Loucy (cell line): ENCODE measurements at regions not wholly inside any gene's neighbourhood (a gene's known extent, or its start where the extent isn't known, plus 50 kb on each side); places are given as distances from the start of the nearest gene placed in this dataset.

Experiments
- H2AFZ ChIP-seq: fragments of 200-600 bp; sonication (generic); 2 replicates; pipeline ENCODE4 v1.6.0; 2016; ENCODE audit warnings: antibody characterized with exemption, mild to moderate bottlenecking, low read length, moderate library complexity
- H3F3A ChIP-seq: fragments of 200-600 bp; 2 replicates; pipeline ENCODE4 v1.6.0; 2016; ENCODE audit warnings: antibody characterized with exemption, low read depth, mild to moderate bottlenecking
- H3K27me3 ChIP-seq: fragments of 200-600 bp; sonication (generic); 2 replicates; pipeline ENCODE4 v1.6.1; 2014; ENCODE audit warnings: low read length, mild to moderate bottlenecking; ENCODE audit not compliant: insufficient read depth, poor library complexity, severe bottlenecking
- H3K36me3 ChIP-seq: fragments of 200-600 bp; sonication (generic); 2 replicates; pipeline ENCODE4 v1.6.1; 2016; ENCODE audit warnings: low read length; ENCODE audit not compliant: insufficient read depth
- H3K4me1 ChIP-seq: fragments of 200-600 bp; sonication (generic); 2 replicates; pipeline ENCODE4 v1.5.1; 2014; ENCODE audit warnings: low read length, mild to moderate bottlenecking; ENCODE audit not compliant: insufficient read depth, poor library complexity, severe bottlenecking
- H3K4me2 ChIP-seq: fragments of 200-600 bp; sonication (generic); 2 replicates; pipeline ENCODE4 v1.6.0; 2014; ENCODE audit warnings: antibody characterized with exemption, low read length, low read depth, mild to moderate bottlenecking; ENCODE audit not compliant: poor library complexity, severe bottlenecking
- H3K4me3 ChIP-seq: fragments of 200-600 bp; sonication (generic); 2 replicates; pipeline ENCODE4 v1.5.1; 2014; ENCODE audit warnings: low read length, mild to moderate bottlenecking, mixed read lengths; ENCODE audit not compliant: poor library complexity, severe bottlenecking
- H3K79me2 ChIP-seq: fragments of 200-600 bp; sonication (generic); 2 replicates; pipeline ENCODE4 v1.6.1; 2014; ENCODE audit warnings: low read length; ENCODE audit not compliant: insufficient read depth
- H3K9ac ChIP-seq: fragments of 200-600 bp; sonication (generic); 2 replicates; pipeline ENCODE4 v1.6.0; 2014; ENCODE audit warnings: mild to moderate bottlenecking, low read depth, low read length, moderate library complexity; ENCODE audit not compliant: poor library complexity, severe bottlenecking
- H3K9me2 ChIP-seq: fragments of 200-600 bp; sonication (generic); replicated peaks from 2 replicates; pipeline ENCODE4 v1.6.1; 2016; ENCODE audit warnings: low read depth, low read length, mixed read lengths
- H3K9me3 ChIP-seq: fragments of 200-600 bp; sonication (generic); 2 replicates; pipeline ENCODE4 v1.6.1; 2014; ENCODE audit warnings: mild to moderate bottlenecking, antibody characterized with exemption, low read length, low read depth; ENCODE audit not compliant: insufficient read depth
- H4K20me1 ChIP-seq: fragments of 200-600 bp; sonication (generic); 2 replicates; pipeline ENCODE4 v1.6.0; 2014; ENCODE audit warnings: antibody characterized with exemption, low read length, mild to moderate bottlenecking; ENCODE audit not compliant: insufficient read depth, poor library complexity, severe bottlenecking
- EZH2phosphoT487 ChIP-seq: fragments of 200-600 bp; IDR thresholded peaks from 2 replicates; pipeline ENCODE4 v1.6.1; 2018; ENCODE audit warnings: antibody characterized with exemption, mild to moderate bottlenecking, moderate library complexity, borderline replicate concordance
- TF ChIP-seq, protein P1 (sequence below): fragments of 200-600 bp; sonication (generic); conservative IDR thresholded peaks from 2 replicates; pipeline ENCODE4 v1.5.1; 2014; ENCODE audit warnings: mild to moderate bottlenecking, antibody characterized with exemption, low read length

DNA sequence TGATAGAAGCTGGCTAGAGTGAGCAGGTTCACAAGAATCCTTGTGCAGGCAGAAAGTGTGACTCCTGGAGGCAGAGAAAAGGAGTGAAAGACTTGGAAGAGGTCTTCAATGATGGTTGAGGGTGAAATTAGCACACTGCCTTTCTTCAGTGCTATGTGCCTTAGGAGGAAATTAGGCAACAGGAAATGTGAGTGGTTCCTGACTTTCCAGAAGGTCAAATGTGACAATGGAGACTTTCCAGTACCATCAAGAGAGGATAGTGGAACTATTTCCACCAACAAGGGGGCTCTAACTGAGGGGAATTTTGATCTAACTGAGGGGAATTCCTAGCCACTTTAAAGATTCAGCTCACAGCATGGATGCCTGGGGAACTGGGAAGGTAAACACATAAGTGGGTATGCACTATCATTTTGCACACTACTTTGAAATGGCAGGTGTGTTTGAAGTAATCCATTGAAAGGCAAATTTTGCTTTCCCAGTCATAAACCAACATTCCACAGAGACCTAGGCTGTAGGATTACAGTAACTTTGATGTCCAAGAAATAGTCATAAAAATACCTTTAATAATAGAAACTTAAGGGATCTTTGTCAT lies 90.0 kb downstream of the PERP start:
- no peak overlapping the region for H3K9ac ChIP-seq
- H3K9me2 ChIP-seq: no peaks in the 10 kb centered on the region
- no peaks in the 10 kb centered on the region for H3K79me2 ChIP-seq
- TF ChIP-seq EZH2phosphoT487: no peak
- TF ChIP-seq, protein P1, sequence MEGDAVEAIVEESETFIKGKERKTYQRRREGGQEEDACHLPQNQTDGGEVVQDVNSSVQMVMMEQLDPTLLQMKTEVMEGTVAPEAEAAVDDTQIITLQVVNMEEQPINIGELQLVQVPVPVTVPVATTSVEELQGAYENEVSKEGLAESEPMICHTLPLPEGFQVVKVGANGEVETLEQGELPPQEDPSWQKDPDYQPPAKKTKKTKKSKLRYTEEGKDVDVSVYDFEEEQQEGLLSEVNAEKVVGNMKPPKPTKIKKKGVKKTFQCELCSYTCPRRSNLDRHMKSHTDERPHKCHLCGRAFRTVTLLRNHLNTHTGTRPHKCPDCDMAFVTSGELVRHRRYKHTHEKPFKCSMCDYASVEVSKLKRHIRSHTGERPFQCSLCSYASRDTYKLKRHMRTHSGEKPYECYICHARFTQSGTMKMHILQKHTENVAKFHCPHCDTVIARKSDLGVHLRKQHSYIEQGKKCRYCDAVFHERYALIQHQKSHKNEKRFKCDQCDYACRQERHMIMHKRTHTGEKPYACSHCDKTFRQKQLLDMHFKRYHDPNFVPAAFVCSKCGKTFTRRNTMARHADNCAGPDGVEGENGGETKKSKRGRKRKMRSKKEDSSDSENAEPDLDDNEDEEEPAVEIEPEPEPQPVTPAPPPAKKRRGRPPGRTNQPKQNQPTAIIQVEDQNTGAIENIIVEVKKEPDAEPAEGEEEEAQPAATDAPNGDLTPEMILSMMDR: no peak
- no peak overlapping the region for H3K4me2 ChIP-seq
- no peaks in the 10 kb centered on the region for H3K4me1 ChIP-seq
- H3K36me3 ChIP-seq: no peaks in the 10 kb centered on the region
- H3K4me3 ChIP-seq: no peak overlapping the region
- H4K20me1 ChIP-seq: no peaks in the 10 kb centered on the region
- H3K27me3 ChIP-seq: no peaks in the 10 kb centered on the region
- no peaks in the 10 kb centered on the region for H3K9me3 ChIP-seq
- H3F3A ChIP-seq: no peaks in the 10 kb centered on the region
- H2AFZ ChIP-seq: no peak overlapping the region

DNA sequence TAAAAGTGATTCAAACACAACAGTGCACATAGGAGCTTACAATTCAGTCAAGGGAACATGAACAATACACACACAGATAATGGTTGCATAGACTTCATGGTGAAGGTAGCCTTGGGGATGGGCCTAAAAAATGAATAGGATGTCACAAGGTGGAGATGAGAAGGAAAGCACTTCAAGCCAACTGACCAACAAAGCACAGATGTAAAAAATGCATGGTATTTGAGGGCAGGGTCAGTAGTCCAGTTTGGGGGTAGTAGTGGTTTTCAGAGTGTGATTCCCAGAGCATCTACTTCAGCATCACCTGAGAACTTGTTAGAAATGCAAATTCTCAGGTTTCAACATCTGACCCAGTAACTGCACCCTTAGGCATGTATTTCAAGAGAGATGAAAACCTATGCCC lies 88.9 kb downstream of the PERP start:
- Histone ChIP-seq H3K27me3 (no peaks in the 10 kb centered on the region), H3K4me2 (no peak overlapping the region), H3K9me2 (no peaks in the 10 kb centered on the region), H3F3A (no peaks in the 10 kb centered on the region), H2AFZ (no peak overlapping the region), H3K4me3 (no peak overlapping the region), H4K20me1 (no peaks in the 10 kb centered on the region), H3K4me1 (no peaks in the 10 kb centered on the region), H3K9me3 (no peaks in the 10 kb centered on the region), H3K9ac (no peak overlapping the region), H3K79me2 (no peaks in the 10 kb centered on the region), H3K36me3 (no peaks in the 10 kb centered on the region)
- TF ChIP-seq EZH2phosphoT487: no peak
- TF ChIP-seq, protein P1: no peak

DNA sequence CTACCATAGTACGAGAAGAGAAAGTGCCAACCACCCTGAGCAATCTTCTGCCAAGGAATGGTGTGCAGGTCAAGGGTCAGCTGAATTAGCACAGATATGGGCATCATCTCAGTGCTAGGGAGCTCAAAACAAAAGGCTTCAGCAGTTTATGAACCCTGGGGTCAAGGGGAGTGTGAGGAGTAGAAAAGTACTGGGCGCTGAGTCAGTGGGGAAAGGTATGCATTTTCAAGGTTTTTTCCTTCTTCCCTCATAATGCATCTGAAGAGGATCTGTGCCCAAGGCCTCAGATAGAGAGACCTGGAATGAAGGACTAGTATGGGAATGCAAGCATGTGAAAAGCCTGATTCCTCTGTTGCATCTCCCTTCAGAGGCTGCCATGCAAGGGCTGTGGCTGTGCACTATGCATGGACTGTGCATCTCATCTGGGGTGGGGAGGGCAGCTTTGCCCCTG lies 81.7 kb downstream of the PERP start:
- Histone ChIP-seq H3K79me2 (no peaks in the 10 kb centered on the region), H3K9me3 (no peaks in the 10 kb centered on the region), H3K36me3 (no peaks in the 10 kb centered on the region), H3K9ac (no peak overlapping the region), H3F3A (no peaks in the 10 kb centered on the region), H3K4me3 (no peak overlapping the region), H4K20me1 (no peaks in the 10 kb centered on the region), H3K4me2 (no peak overlapping the region), H3K9me2 (no peaks in the 10 kb centered on the region), H2AFZ (no peak overlapping the region), H3K27me3 (no peaks in the 10 kb centered on the region), H3K4me1 (no peaks in the 10 kb centered on the region)
- no peak for TF ChIP-seq EZH2phosphoT487
- TF ChIP-seq, protein P1: no peak
